NCI-H69 (cell line): ENCODE measurements at regions not wholly inside any gene's neighbourhood (a gene's known extent, or its start where the extent isn't known, plus 50 kb on each side); places are given as distances from the start of the nearest gene placed in this dataset.
A peak's percentile ranks its signal among the peaks of the same experiment; 100 is the strongest.

ENCODE experiments used
- DNase-seq: peaks from one replicate; lab custom pipeline; 2025; lab: John Stamatoyannopoulos, UW

DNA sequence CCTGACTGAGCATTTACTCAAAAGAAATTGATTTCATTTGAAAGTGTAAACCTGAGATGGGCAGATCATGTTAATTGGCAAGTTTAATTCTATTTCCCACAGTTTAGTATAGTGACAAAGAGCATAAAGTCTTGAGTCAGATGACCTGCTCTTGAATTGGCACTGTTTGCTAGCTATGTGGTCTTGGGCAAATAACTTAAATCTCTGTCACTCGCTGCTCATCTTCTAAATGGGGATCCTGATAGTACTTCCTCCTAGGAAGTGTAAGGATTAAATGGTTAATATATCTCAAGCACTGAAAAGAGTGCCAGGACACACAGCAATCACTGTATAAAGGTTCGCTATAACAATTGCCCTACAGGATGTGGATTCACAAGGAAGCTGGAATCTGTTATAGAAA, 242.8 kb upstream of the JADE1 start:
- DNase-seq = no peak

DNA sequence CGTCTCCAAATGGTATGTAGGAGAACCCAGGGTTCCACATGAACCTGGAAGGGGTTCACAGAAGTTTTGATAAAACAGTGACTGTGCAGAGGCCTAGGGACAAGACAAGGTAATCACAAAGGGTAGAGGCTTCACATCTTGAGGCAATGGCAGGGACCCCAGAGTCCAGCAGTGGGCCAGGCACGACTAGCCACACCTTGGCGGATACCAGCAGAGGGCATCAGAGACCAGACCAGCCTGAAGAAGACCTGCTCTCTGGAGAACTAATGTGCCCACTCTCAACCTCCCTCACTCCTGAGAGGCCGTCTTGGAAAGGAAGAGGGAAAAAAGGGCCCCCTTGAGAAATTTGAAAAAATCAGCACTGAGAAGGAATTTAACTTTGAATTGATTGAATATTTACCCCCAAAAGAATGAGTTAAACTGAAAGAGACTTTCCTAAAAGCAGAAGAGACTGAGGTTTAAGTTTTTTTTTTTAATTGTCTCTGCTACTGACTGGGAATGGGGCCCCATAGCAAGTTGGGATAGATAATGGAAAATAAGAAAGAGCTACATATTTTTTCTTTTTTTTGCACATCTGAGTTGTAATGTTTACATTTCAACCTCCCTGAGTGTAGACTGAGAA, 243.8 kb upstream of the JADE1 start:
- DNase-seq = peak; percentile 52

DNA sequence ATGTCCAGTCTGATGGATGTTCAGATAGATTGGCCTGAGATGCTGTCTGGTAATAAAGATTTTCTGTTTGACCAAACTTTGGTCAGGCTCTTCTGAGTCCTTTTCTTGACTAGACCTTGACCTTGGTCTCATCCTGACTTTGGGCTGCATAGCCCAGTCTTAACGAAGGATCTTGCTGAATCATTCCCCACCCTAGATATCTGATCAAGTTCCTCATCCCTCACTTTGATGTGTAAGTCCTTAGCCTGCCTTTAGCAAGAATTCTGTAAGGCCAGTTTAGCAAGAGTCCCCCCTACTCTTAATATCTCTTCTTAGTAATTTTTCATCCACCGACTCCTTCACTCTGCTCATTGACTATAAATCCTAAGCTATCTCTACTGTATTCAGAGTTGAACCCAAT, 244.4 kb upstream of the JADE1 start:
- DNase-seq = no peak

DNA sequence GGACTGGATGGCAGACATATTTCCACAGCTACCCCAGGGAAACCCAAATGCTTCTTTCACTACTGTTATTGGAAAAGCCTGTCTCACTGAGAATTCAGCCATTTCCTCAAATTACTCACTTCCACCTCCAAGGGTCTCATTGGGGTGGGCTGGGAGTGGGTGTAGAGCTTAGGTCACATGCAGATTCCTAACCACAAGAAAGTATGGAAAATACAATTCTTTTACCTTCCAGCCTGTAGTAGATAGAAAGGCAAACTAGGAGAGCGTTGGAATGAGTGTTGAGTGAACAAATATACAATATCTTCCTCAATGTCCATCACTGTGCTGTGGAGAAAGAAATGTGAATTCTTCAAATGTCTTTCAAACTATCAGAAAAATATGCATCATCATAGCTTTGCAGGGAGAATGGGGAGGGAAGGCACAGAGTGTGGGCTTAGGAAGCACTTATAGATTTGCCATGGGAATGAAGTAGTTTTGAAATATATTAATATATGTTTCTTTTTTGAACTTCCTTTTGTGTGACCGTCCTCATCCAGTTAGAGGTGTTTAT, 245.3 kb upstream of the JADE1 start:
- no peak for DNase-seq

DNA sequence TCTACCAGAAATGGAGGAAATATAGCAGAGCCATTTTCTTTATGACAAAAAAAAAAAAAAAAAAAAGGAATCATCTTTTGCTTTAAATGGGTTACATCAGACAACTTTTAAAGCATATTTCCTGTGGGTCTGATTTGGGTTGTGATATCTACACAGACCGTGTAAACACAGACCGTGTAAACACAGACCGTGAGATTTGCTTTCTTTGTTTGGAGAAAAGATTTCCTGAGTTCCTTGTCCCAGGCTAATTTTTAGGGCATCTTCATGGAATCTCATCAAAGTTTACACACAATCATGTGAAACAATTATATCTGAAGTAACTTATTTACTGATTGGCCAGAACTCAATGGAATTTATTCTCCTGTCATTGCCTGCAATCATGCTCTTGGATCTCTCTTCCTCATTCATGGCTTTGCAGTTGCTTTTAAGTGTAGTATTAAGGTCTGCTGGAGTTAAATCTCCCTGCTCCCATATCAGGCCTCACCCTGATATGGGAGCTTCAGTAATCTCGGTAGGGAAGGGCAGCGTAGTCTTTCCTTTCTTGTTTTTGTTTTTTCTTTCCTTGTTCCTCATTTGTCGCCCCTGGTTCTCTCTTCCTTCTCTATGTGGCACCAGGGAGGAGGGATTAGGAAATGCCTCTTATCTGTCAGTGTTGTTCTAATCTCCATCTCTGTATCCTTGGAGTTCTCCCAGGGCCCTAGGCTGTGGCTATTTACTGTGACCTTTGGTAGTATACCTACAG, 248.6 kb upstream of the JADE1 start:
- DNase-seq = peak; percentile 2

DNA sequence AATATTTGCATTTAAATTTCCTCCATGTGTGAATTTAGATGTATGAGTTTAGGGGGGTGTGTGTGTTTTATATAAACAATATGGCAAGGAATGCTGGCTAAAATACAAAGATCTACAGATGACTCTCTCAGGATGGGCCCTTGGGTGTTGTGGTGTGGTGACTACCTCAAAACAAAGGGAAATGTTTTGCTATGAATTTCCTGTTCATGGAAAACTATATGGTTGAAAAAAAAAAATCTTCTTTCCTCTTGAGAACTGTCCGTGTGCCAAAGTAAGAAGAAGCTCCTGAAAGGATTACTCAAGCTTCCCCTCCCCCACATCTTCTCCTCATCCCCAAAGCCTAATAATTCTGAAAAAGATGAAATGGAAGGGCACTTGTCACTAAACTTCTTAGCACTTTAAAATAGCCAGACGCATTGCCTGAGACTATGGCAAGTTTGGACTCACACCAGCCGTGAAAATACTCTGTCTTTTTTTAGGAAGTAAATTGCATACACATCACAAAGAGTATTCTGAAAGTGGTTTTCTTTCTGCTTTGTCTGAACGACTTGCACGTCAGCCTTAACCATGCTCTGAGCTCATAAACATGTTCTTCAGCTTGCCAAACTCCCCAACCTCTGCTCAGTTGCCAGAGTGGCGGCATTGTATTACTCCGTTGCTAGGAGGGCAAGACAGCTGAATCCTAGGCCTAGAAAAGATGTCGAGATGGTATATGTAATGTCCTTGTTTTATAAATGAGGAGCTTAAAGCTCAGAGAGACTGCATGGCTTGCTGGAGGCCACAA, 250.4 kb upstream of the JADE1 start:
- no peak for DNase-seq

DNA sequence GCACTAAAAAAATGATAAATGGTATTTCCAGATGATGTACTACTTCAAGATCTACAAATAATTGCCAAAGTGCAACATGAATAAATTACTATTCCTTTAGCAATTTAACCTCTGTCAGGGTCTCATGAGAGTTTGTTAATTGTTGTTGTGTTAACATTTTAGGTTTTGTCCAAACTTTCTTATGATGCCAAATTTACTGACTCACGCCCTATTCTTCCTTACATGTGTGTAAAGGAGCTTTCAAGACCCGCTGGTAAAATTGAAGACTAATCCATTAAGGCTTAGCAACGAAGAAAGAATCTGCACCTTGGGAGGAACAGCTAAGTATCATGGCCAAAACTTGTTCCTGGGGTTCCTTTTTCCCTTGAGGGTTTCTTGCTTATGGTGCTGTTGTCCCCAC, 252.7 kb upstream of the JADE1 start:
- DNase-seq = no peak

DNA sequence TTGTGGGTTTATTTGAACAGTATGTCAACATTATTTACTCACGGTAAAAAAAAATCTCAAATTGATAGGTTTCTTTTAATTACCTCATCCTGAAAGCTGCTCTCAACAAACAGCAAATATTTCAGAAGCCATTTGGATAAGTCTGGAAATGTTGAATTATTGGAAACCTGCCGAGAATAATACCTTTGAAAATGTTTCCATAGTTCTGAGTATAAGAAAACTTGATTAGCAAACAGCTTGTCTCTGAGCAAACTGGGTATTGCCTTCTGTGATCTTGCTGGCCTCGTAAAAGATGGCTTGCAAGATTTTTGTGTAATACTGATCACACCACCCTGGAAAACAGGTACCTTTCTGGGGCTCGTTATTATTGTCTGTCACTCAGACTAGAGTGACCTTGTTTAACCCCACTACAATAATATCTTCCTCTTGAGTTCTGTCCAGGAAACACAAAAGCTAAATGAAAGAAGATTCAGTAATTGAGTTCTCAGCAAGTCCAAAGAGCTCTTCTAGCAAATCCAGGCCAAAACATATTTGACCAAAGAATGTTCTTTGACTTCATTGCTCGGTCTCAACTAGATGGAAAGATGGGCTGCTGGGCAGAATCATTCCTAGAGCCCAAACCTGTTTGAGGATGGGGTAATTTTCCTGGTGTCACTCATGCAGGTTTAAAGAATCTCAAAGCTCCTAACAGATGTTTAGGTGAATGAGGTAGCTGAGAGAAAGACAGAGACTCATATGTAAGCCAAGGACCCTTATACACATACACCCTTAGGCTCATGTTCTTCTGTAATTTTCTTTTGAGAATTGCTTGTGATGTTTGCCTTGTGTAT, 255.6 kb upstream of the JADE1 start:
- no peak for DNase-seq

DNA sequence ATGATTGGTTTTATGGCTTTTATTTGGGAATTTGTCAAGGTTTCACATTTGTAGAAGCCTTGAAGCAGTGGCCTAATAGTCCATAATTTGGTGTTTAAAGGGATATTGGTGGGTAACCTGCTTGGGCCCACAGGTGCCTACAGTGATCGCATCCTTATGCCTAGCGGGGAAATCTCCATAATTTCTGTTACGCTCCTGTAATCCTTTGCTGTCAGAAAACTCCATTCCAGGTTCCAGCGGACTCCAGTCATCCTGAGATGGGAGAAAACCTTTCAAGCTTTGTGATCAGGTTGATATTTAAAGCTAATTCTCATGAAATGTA, 257.0 kb upstream of the JADE1 start:
- DNase-seq = no peak

DNA sequence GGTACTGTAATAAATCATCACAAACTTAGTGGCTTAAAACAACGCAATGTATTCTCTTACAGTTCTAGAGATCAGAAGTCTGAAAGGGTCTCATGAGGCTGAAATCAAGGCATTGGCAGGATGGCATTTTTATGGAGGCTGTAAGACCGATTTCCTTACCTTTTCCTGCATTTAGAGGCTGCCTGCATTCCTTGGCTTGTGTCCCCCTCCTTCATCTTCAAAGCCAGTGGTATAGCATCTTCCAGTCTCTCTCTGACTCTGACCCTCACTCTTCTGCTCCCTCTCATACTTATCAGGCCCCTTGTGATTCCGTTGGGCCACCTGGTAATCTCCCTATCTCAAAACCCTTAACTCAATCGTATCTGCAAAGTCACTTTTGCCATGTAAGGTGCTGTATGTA, 258.2 kb upstream of the JADE1 start:
- DNase-seq = no peak

DNA sequence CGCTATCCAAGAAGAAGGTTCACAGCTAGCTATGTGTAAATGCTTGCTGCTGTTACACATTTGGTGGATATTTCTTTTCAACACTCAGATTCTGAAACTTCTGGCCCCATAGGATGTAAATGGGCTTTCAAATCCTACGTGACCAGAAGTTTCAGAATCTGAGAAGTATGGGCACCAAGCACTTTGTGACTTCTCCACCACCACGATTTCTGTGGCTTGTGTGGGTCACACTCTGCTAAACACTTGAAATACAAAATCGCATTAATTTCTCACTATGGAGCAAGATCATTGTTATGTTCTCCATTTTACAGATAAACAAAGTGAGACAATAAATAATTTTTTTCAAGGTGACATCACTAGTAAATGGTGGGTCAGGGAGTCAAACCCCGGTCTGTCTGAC, 259.4 kb upstream of the JADE1 start:
- DNase-seq = no peak

DNA sequence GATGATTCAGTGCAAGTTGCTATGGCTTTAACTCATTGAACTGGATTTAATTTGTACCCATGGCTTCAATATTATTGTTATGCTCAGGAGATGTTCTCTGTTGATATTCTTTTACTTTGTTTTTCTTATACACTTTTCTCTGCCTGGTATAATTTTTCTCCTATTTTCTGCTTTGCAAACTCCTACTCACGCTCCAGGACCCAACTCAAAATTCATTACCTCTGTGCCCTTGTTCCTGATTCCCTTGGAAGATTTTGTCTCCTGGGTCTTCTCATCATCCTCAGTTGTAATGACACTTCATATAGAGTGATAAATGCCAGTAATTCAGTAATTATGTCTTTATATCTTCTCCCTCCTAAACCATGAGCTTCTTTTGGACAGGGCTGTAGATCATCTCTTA, 259.9 kb upstream of the JADE1 start:
- no peak for DNase-seq

DNA sequence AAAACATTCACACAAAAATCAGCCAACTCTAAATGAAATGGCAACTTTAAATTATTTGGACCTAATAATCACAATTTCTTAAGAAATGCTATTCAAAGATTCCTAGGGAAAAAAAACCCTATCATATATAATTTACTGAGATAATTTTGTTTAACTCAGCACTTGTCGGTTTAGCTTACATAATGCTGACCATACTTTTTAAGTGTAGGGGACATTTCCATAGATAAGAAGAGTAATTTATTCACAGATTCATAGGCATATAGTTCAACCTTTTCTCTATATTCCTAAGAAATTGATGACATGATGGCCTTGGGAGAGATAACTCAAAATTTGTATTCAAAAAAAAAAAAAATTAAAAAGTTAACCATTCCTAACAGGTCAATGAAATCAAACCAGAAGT, 260.8 kb upstream of the PGRMC2 start:
- no peak for DNase-seq

DNA sequence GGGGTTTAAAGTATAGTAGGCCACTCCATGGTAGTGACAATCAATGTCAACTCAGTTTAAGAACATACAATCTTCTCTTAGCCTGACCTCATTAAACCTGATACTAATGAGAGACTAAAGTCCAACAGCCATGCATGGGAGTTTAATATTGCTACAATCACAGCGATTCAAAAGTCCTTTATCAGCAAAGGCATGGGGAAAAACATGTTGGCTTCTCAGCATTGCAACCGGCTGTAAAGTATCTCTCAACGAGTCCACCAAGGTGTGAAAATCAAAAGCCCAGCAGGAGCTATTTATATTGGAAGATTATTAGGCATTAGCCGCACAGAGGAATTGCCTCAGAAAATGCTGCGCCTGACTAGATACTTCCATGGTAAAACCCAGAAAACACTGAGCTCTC, 256.7 kb upstream of the PGRMC2 start:
- no peak for DNase-seq

DNA sequence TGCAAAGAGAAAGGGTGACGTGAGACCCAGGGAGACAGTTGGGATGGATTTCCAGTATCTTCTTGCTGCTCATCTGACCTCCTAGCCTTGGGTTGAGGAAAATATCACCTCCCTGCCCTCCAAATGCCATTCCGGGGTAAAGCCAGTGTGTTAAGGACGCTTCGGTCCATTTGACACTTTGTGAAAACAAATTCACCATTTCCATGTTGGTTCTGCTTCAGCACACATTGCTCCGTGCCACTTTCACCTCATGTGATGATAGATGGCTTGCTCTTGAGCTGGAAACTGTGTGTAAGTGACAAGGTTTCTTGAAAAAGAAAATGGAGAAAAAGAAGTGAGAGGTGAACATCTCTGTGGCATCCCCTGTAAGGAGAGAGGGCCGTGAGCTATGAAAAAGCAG, 256.1 kb upstream of the PGRMC2 start:
- DNase-seq = no peak

DNA sequence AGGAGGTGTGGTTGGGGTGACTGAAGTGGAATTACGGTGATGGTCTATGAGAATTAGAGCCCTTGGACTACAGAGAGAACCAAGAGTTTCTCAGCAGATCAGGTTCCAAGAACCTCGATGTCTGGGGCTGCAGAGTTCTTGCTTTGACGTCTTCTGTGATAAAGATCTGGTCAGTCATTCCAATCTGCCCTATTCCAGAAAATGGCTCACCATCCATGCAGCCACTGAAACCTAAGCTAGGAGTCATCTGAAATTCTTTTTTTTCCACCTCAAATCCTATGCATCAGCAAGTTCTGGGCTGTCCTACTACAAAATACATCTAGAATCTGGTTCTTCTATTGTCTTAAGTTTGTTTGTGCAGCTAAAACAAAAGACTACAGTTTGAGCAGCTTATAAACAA, 254.4 kb upstream of the PGRMC2 start:
- DNase-seq = no peak

DNA sequence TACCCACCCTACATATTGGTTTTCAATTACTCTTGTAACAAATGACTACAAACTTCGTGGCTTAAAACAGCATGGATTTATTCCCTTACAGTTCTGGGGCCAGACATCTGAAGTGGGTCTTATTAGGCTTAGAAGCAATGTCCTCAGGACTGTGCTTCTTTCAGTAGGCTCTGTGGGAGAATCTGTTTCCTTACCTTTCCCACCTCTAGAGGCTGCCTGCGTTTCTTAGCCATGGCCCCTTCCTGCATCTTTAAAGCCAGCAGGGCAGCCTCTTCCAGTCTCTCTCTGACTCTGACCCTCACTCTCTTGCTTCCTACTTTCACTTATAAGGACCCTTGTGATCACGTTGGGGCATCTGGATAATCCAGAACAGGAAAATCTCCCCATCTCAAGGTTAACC, 252.5 kb upstream of the PGRMC2 start:
- DNase-seq = no peak

DNA sequence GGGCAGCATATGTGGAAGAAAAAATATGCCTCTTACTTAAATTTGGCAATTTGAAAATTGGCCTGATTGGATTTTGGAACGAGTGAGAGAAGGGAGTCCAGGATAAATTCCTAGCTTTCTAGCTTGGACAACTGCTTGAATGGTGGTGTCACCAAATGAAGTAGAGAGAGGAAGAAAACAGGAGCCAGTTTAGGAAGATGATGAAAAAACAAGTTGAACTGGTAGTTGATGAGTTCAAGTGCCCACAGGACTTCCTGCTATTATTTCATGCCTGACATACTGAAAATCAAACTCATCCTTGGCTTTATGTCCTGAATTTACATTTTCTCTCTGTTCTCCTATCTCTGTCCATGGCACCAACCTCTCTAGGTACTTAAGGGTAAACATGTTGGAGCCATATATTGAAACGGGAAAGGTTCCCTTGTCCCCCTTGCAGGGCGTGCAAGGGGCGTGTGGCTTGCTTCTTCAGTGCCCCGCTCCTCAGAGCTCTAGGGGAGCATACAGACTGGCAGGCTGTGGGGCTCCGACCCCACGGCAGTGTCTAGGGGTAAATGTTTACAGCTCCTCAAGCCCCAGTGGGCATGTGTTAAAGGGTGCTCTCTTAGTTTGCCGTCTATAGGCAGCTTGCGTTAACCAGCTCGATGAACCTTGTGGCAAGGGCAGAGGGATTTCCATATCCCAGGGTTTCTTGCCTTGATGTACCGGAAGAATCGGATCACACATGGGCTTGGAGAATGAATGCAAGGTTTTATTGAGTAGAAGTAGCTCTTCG, 250.7 kb upstream of the PGRMC2 start:
- DNase-seq = no peak

DNA sequence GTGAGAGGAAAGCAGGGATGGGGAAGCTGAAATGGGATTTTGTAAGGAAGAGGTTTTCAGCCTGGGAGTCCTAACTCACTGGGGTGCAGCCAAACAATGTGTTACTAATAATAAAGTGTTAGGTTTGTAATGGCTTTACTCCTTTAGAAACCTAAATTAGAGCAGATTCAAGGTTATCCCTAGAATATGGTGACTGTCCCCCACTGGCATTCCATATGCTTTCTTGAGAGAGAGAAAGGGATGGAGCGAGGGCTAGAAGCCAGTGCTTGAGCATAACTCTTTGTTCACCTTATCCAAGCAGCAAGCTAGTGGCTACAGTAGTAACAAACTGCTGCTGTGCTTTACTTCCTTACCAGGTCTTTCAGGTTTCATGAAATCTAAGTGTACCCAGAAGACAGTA, 249.1 kb upstream of the PGRMC2 start:
- DNase-seq = no peak

DNA sequence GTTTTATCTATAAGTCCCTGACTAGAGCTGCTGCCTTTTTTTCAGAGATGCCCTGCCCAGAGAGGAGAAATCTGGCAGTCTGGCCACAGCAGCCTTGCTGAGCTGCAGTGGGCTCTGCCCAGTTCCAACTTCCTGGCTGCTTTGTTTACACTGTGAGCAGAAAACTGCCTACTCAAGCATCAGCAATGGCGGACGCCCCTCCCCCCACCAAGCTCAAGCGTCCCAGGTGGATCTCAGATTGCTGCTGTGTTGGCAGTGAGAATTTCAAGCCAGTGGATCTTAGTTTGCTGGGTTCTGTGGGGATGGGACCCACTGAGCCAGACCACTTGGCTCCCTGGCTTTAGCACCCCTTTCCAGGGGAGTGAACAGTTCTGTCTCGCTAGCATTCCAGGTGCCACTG, 247.9 kb upstream of the PGRMC2 start:
- peak; percentile 48 for DNase-seq

DNA sequence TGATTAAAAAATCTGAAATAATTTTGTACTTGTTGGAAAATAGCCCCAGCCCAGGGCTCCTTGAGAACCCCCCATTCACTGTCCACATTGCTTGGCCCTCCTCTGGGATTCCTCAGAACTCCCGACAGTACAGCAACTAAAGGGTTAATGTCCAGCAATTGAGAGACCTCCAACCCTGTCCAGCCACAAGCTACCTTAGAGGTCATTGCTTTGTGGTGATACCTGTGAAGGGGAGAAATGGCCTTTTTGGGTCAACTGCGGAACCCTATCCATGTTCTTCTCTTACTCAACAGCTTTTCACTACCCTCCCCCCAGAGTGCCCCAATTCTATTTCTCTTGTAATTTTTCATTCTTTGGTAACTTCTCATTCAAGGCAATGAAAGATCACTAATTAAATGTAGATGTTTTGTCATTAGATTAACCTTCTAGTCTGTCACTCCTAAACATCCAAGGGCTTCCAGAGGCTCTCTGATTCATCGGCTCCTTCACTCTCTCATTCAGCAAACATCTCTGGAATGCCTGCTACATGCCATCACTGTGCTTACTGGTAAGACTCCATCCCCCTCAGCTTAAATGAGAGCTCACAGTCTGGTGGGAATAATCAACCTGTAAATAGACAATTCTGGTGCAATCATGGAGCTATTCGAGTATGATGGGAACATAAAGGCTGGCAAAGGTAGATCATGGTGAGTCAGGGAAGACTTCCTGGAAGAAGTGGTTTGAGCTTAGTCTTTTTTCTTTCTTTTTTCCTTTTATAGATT, 241.4 kb upstream of the PGRMC2 start:
- no peak for DNase-seq
